AG10803 (cell line): ENCODE measurements at regions not wholly inside any gene's neighbourhood (a gene's known extent, or its start where the extent isn't known, plus 50 kb on each side); places are given as distances from the start of the nearest gene placed in this dataset.

Source experiments
- DNase-seq: peaks from one replicate; pipeline ENCODE4 v3.0.0; 2010; ENCODE audit warnings: low read depth
- H3K4me3 ChIP-seq: 2 replicates; pipeline ENCODE4 v1.5.1; 2011; ENCODE audit warnings: mild to moderate bottlenecking, low read length, control low read depth
- CTCF ChIP-seq: conservative IDR thresholded peaks from 2 replicates; pipeline ENCODE4 v1.5.1; 2011; ENCODE audit warnings: mild to moderate bottlenecking, low read length, control low read depth, inconsistent platforms

GRCh38 chr1:2967329-2967725 lies 53.9 kb upstream of the ACTRT2 start:
- TF ChIP-seq CTCF = no peak
- no peak overlapping the region for H3K4me3 ChIP-seq
- no peak for DNase-seq

- TF ChIP-seq CTCF = no peak
- no peak overlapping the region for H3K4me3 ChIP-seq
- DNase-seq = no peak
Observed at GRCh38 chr1:2967881-2968280, 53.4 kb upstream of the ACTRT2 start.

- no peak for DNase-seq
- TF ChIP-seq CTCF = no peak
- no peak overlapping the region for H3K4me3 ChIP-seq
Observed at GRCh38 chr1:2968471-2968881, 52.8 kb upstream of the ACTRT2 start.

- H3K4me3 ChIP-seq = no peak overlapping the region
- no peak for DNase-seq
- TF ChIP-seq CTCF = no peak
Observed at GRCh38 chr1:2969011-2969844, 52.0 kb upstream of the ACTRT2 start.

- H3K4me3 ChIP-seq = no peak overlapping the region
- no peak for TF ChIP-seq CTCF
- DNase-seq = no peak
Observed at GRCh38 chr1:2969845-2970291, 51.4 kb upstream of the ACTRT2 start.

- DNase-seq = no peak
- H3K4me3 ChIP-seq = no peak overlapping the region
- no peak for TF ChIP-seq CTCF
Observed at GRCh38 chr1:2970311-2971071, 50.8 kb upstream of the ACTRT2 start.
